NCI-H2171 treated with DMSO at 0.1 percent for 48 hours (cell line): ENCODE measurements at regions not wholly inside any gene's neighbourhood (a gene's known extent, or its start where the extent isn't known, plus 50 kb on each side); places are given as distances from the start of the nearest gene placed in this dataset.

Experiments used
- DNase-seq: peaks from one replicate; lab custom pipeline; 2025; lab: John Stamatoyannopoulos, UW

- no peak for DNase-seq
Measured at GRCh38 chr3:26522919-26523318, 99.7 kb upstream of the LRRC3B start.

DNA sequence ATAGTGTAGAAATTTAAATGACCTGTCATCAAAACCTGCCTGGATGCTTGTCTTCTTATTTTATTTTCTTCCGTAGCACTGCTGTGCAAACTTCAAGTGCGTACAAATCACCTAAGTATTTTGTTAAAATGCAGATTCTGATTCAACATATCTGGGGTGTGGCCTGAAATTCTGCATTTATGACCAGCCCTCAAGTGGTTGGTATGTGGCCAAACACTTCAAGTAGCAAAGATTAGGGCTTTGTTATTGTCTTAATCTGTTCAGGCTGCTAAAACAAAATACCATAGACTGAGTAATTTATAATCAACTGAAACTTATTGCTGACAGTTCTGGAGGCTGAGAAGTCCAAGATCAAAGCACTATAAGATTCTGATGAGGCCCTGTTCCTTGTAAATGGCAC, 97.6 kb upstream of the LRRC3B start:
- no peak for DNase-seq

GRCh38 chr3:26535151-26535550, 87.4 kb upstream of the LRRC3B start:
- no peak for DNase-seq

DNA sequence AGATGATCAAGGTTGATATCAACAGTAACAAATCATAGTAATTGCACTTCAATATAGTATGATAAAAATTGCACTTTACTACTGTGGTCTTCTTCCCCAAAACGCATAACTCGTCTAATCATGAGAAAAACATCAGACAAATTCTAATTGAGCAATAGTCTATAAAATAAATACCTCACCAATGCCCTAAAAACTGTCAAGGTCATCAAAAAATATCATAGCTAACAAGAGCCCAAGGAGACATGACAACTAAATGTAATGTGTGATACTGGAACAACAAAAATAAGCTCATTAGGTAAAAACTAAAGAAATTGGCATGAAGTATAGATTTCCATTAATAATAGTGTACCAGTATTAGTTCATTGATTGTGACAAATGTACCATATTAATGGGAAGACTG, 85.6 kb upstream of the LRRC3B start:
- DNase-seq, result no peak

- no peak for DNase-seq
Measured at GRCh38 chr3:26550413-26550812, 72.2 kb upstream of the LRRC3B start.

DNA sequence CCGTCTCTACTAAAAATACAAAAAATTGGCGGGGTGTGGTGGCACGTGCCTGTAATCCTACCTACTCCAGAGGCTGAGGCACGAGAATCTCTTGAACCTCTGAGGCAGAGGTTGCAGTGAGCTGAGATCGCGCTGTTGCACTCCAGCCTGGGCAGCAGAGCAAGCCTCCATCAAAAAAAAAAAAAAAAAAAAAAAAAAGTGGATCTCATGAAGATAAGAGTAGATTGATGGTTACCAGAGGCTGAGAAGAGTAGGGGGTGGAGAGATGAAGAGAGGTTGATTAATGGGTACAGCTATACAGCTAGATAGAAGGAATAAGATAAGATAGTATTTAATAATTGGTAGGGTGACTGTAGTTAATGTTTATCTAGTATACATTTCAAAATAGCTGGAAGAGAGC, 65.9 kb upstream of the LRRC3B start:
- no peak for DNase-seq

GRCh38 chr3:26558257-26558656, 64.3 kb upstream of the LRRC3B start:
- no peak for DNase-seq

DNA sequence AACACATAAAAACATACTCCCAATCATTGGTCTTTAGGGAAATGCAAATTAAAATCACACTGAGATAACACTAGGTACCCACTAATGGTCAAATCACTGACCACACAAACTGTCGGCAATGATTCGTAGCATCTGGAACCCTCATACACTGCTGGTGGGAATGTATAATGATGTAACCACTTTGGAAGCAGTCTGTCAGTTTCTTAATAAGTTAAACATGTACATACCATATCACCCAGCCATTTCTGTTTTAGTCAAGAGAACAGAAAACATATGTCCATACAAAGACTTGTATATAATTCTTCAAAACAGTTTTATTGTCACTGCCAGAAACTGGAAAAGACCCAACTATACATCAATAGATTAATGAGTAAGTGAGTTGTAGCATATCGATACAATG, 63.3 kb upstream of the LRRC3B start:
- no peak for DNase-seq

- DNase-seq, result no peak
Measured at GRCh38 chr3:26560081-26560480, 62.5 kb upstream of the LRRC3B start.

DNA sequence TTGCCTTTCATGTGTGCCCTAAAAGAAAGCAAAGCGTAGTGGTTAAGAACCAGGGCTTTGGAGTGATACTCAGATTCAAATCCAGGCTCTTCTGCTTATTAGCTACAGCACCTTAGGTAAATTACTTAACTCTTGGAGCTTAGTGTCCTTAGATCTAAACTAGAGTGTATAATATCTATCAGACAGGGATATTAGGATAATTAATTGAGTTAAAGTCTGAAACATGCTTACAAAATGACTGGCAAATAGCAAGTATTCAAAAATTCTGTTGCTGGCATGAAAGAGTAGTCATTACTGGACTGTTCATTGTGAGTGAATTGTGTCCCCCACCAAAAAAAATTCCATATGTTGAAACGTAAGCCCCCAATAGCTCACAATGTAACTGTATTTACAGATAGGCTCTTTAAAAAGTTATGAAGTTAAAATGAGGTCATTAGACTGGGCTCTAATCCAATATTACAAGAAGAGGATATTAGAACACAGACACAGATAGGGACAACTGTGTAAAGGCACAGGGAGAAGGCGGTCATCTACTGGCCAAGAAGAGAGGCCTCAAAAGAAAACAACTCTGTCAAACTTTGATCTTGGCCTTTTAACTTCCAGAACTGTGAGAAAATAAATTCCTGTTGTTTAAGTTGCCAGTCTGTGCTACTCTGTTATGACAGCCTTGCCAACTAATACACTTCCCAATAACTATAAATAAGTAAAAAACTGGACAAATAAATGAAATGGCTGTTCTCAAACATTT, 60.4 kb upstream of the LRRC3B start:
- DNase-seq, result no peak
